ENCODE measurements at regions not wholly inside any gene's neighbourhood (a gene's known extent, or its start where the extent isn't known, plus 50 kb on each side); places are given as distances from the start of the nearest gene placed in this dataset.
A peak's percentile ranks its signal among the peaks of the same experiment; 100 is the strongest.

GRCh38 chr6:44662461-44663121, 275.1 kb downstream of the CDC5L start:
- Mint-ChIP-seq H3K4me3 (no peak overlapping the region), H3K27ac (peak overlapping the region; percentile 45), H3K27me3 (no peaks in the 10 kb centered on the region), H3K36me3 (ENCODE audit: low read depth) (peaks cover 2% of the 10 kb centered on the region), H3K4me1 (no peaks in the 10 kb centered on the region)
- DNase-seq (no peak), ATAC-seq (no peak)
- H3K9me3 ChIP-seq (ENCODE audit: control insufficient read depth, low read length, poor library complexity, severe bottlenecking), result no peaks in the 10 kb centered on the region

- DNase-seq (no peak), ATAC-seq (no peak)
- Mint-ChIP-seq H3K4me1 (peaks cover 6% of the 10 kb centered on the region), H3K27ac (no peak overlapping the region), H3K36me3 (ENCODE audit: low read depth) (peaks cover 2% of the 10 kb centered on the region), H3K27me3 (peaks cover 9% of the 10 kb centered on the region), H3K4me3 (no peak overlapping the region)
- H3K9me3 ChIP-seq (ENCODE audit: control insufficient read depth, low read length, poor library complexity, severe bottlenecking), result no peaks in the 10 kb centered on the region
These were observed 276.5 kb downstream of the CDC5L start for GRCh38 chr6:44663860-44664634.

- peaks cover 2% of the 10 kb centered on the region for H3K36me3 Mint-ChIP-seq (ENCODE audit: low read depth)
- DNase-seq, result no peak
- no peak overlapping the region for H3K27ac Mint-ChIP-seq
- H3K4me3 Mint-ChIP-seq, result no peak overlapping the region
- H3K27me3 Mint-ChIP-seq, result peaks cover 9% of the 10 kb centered on the region
- no peaks in the 10 kb centered on the region for H3K9me3 ChIP-seq (ENCODE audit: control insufficient read depth, low read length, poor library complexity, severe bottlenecking)
- H3K4me1 Mint-ChIP-seq, result peaks cover 6% of the 10 kb centered on the region
- no peak for ATAC-seq
These were observed 277.2 kb downstream of the CDC5L start for GRCh38 chr6:44664716-44665115.

GRCh38 chr6:44665143-44665542, 277.6 kb downstream of the CDC5L start:
- peaks cover 6% of the 10 kb centered on the region for H3K4me1 Mint-ChIP-seq
- peaks cover 2% of the 10 kb centered on the region for H3K36me3 Mint-ChIP-seq (ENCODE audit: low read depth)
- H3K9me3 ChIP-seq (ENCODE audit: control insufficient read depth, low read length, poor library complexity, severe bottlenecking), result no peaks in the 10 kb centered on the region
- H3K4me3 Mint-ChIP-seq, result no peak overlapping the region
- no peak overlapping the region for H3K27ac Mint-ChIP-seq
- DNase-seq, result no peak
- H3K27me3 Mint-ChIP-seq, result peaks cover 9% of the 10 kb centered on the region
- no peak for ATAC-seq

- no peak overlapping the region for H3K4me3 Mint-ChIP-seq
- peaks cover 9% of the 10 kb centered on the region for H3K27me3 Mint-ChIP-seq
- H3K27ac Mint-ChIP-seq, result no peak overlapping the region
- no peaks in the 10 kb centered on the region for H3K9me3 ChIP-seq (ENCODE audit: control insufficient read depth, low read length, poor library complexity, severe bottlenecking)
- H3K4me1 Mint-ChIP-seq, result peaks cover 6% of the 10 kb centered on the region
- ATAC-seq (no peak), DNase-seq (no peak)
- H3K36me3 Mint-ChIP-seq (ENCODE audit: low read depth), result peaks cover 2% of the 10 kb centered on the region
These were observed 278.2 kb downstream of the CDC5L start for GRCh38 chr6:44665683-44666082.

- H3K4me3 Mint-ChIP-seq, result no peak overlapping the region
- peaks cover 2% of the 10 kb centered on the region for H3K36me3 Mint-ChIP-seq (ENCODE audit: low read depth)
- DNase-seq (no peak), ATAC-seq (no peak)
- no peaks in the 10 kb centered on the region for H3K9me3 ChIP-seq (ENCODE audit: control insufficient read depth, low read length, poor library complexity, severe bottlenecking)
- no peak overlapping the region for H3K27ac Mint-ChIP-seq
- H3K4me1 Mint-ChIP-seq, result peaks cover 6% of the 10 kb centered on the region
- peaks cover 9% of the 10 kb centered on the region for H3K27me3 Mint-ChIP-seq
These were observed 278.8 kb downstream of the CDC5L start for GRCh38 chr6:44666324-44666723.

- Mint-ChIP-seq H3K36me3 (ENCODE audit: low read depth) (peaks cover 2% of the 10 kb centered on the region), H3K4me3 (no peak overlapping the region), H3K27me3 (peaks cover 9% of the 10 kb centered on the region), H3K4me1 (peaks cover 6% of the 10 kb centered on the region), H3K27ac (no peak overlapping the region)
- ATAC-seq (no peak), DNase-seq (no peak)
- H3K9me3 ChIP-seq (ENCODE audit: control insufficient read depth, low read length, poor library complexity, severe bottlenecking), result no peaks in the 10 kb centered on the region
These were observed 279.7 kb downstream of the CDC5L start for GRCh38 chr6:44667226-44667625.

- Mint-ChIP-seq H3K36me3 (ENCODE audit: low read depth) (peaks cover 2% of the 10 kb centered on the region), H3K27me3 (peaks cover 12% of the 10 kb centered on the region), H3K27ac (no peak overlapping the region), H3K4me3 (no peak overlapping the region), H3K4me1 (peaks cover 6% of the 10 kb centered on the region)
- peak in 2 of 3 donors; percentile 12 to 21 for DNase-seq
- H3K9me3 ChIP-seq (ENCODE audit: control insufficient read depth, low read length, poor library complexity, severe bottlenecking), result no peaks in the 10 kb centered on the region
- ATAC-seq, result peak; percentile 51
These were observed 280.3 kb downstream of the CDC5L start for GRCh38 chr6:44667668-44668390.

- peaks cover 2% of the 10 kb centered on the region for H3K36me3 Mint-ChIP-seq (ENCODE audit: low read depth)
- no peak overlapping the region for H3K4me3 Mint-ChIP-seq
- no peaks in the 10 kb centered on the region for H3K9me3 ChIP-seq (ENCODE audit: control insufficient read depth, low read length, poor library complexity, severe bottlenecking)
- H3K4me1 Mint-ChIP-seq, result peaks cover 6% of the 10 kb centered on the region
- no peak for DNase-seq
- ATAC-seq, result no peak
- peaks cover 18% of the 10 kb centered on the region for H3K27me3 Mint-ChIP-seq
- no peak overlapping the region for H3K27ac Mint-ChIP-seq
These were observed 281.0 kb downstream of the CDC5L start for GRCh38 chr6:44668391-44668930.

- Mint-ChIP-seq H3K4me3 (no peak overlapping the region), H3K4me1 (peaks cover 6% of the 10 kb centered on the region), H3K27me3 (peaks cover 26% of the 10 kb centered on the region), H3K27ac (peak overlapping the region; percentile 37), H3K36me3 (ENCODE audit: low read depth) (peaks cover 2% of the 10 kb centered on the region)
- no peak for ATAC-seq
- H3K9me3 ChIP-seq (ENCODE audit: control insufficient read depth, low read length, poor library complexity, severe bottlenecking), result no peaks in the 10 kb centered on the region
- no peak for DNase-seq
These were observed 281.7 kb downstream of the CDC5L start for GRCh38 chr6:44668976-44669934.

- H3K9me3 ChIP-seq (ENCODE audit: control insufficient read depth, low read length, poor library complexity, severe bottlenecking), result no peaks in the 10 kb centered on the region
- H3K4me1 Mint-ChIP-seq, result peaks cover 6% of the 10 kb centered on the region
- H3K4me3 Mint-ChIP-seq, result no peak overlapping the region
- H3K27me3 Mint-ChIP-seq, result peaks cover 26% of the 10 kb centered on the region
- H3K36me3 Mint-ChIP-seq (ENCODE audit: low read depth), result peaks cover 2% of the 10 kb centered on the region
- H3K27ac Mint-ChIP-seq, result no peak overlapping the region
- DNase-seq (no peak), ATAC-seq (no peak)
These were observed 282.6 kb downstream of the CDC5L start for GRCh38 chr6:44670146-44670545.

GRCh38 chr6:44671333-44671732, 283.8 kb downstream of the CDC5L start:
- no peak overlapping the region for H3K27ac Mint-ChIP-seq
- peaks cover 6% of the 10 kb centered on the region for H3K4me1 Mint-ChIP-seq
- peaks cover 35% of the 10 kb centered on the region for H3K27me3 Mint-ChIP-seq
- no peak overlapping the region for H3K4me3 Mint-ChIP-seq
- no peaks in the 10 kb centered on the region for H3K9me3 ChIP-seq (ENCODE audit: control insufficient read depth, low read length, poor library complexity, severe bottlenecking)
- no peak for DNase-seq
- peaks cover 2% of the 10 kb centered on the region for H3K36me3 Mint-ChIP-seq (ENCODE audit: low read depth)
- no peak for ATAC-seq

All from T-helper 17 cell (primary cell).